ENCODE measurements at regions not wholly inside any gene's neighbourhood (a gene's known extent, or its start where the extent isn't known, plus 50 kb on each side); places are given as distances from the start of the nearest gene placed in this dataset.

DNA sequence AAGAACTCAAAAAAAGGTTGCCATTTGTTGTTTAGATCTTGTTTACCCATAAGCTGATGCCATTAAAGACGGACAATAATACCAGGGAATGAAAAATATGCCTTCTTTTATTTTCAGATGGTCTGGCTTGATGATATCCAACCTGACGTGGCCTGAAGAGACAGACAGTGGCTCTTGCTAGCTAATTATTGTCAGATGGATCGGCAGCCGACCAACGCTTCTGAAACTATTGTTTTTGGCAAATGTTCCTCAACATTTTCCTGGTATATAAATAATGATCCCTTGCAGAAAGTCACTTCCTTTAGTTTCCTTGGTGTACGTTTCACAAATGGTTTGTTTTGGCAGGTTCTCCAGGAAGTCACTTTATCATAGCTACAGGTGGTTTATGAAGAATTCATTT, 290.9 kb upstream of the TSHZ2 start:
- TF ChIP-seq POLR2A (IDR thresholded peaks at IDR 0.05), result no peak
- TF ChIP-seq, protein P1, sequence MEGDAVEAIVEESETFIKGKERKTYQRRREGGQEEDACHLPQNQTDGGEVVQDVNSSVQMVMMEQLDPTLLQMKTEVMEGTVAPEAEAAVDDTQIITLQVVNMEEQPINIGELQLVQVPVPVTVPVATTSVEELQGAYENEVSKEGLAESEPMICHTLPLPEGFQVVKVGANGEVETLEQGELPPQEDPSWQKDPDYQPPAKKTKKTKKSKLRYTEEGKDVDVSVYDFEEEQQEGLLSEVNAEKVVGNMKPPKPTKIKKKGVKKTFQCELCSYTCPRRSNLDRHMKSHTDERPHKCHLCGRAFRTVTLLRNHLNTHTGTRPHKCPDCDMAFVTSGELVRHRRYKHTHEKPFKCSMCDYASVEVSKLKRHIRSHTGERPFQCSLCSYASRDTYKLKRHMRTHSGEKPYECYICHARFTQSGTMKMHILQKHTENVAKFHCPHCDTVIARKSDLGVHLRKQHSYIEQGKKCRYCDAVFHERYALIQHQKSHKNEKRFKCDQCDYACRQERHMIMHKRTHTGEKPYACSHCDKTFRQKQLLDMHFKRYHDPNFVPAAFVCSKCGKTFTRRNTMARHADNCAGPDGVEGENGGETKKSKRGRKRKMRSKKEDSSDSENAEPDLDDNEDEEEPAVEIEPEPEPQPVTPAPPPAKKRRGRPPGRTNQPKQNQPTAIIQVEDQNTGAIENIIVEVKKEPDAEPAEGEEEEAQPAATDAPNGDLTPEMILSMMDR (IDR thresholded peaks at IDR 0.05), result no peak
- TF ChIP-seq EP300 (IDR thresholded peaks at IDR 0.05), result no peak
- no peak for TF ChIP-seq POLR2AphosphoS5 (IDR thresholded peaks at IDR 0.05)
- Histone ChIP-seq H3K27ac (no peak overlapping the region), H3K36me3 (no peaks in the 10 kb centered on the region), H3K9me3 (peaks cover 0 to 10% (median 0%) of the 10 kb centered on the region in 4 donors), H3K27me3 (no peaks in the 10 kb centered on the region), H3K4me3 (no peak overlapping the region), H3K4me1 (no peaks in the 10 kb centered on the region)
- intact Hi-C loops (cut with DNase I; ENCODE audit: low total_unique reads), result no loop called here
- WGBS, 5 donors, result 22 to 53% (median 45%) methylated on average over 6 of the region's 6 CpGs
- no peak for DNase-seq

DNA sequence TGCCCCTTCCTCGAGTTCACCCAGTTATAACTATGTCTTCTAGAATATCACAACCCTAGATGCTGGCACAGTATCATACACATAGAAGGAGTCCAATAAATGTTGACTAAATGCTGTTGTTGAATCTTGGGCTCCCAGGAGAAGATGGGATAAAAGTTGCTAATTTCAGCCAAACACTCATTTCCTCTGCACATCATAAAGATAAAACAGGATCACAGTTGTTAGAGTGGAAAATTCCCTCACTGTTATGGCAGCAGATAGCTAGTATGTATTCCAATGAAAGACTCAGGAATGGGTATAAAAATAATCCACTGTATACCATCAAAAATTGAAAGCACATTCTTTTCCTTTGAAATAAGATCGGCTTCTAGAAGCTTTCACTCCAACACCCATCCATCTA, 294.9 kb upstream of the TSHZ2 start:
- Histone ChIP-seq H3K36me3 (no peaks in the 10 kb centered on the region), H3K9me3 (peaks cover 0 to 10% (median 0%) of the 10 kb centered on the region in 4 donors), H3K27ac (no peak overlapping the region), H3K4me1 (no peaks in the 10 kb centered on the region), H3K4me3 (no peak overlapping the region), H3K27me3 (no peaks in the 10 kb centered on the region)
- TF ChIP-seq POLR2AphosphoS5 (IDR thresholded peaks at IDR 0.05) (no peak), POLR2A (IDR thresholded peaks at IDR 0.05) (no peak), EP300 (IDR thresholded peaks at IDR 0.05) (no peak)
- TF ChIP-seq, protein P1 (IDR thresholded peaks at IDR 0.05), result no peak
- intact Hi-C loops (cut with DNase I; ENCODE audit: low total_unique reads), result no loop called here
- DNase-seq, result no peak
- 57 to 73% (median 67%) methylated on average over 2 of the region's 2 CpGs for WGBS, 5 donors

DNA sequence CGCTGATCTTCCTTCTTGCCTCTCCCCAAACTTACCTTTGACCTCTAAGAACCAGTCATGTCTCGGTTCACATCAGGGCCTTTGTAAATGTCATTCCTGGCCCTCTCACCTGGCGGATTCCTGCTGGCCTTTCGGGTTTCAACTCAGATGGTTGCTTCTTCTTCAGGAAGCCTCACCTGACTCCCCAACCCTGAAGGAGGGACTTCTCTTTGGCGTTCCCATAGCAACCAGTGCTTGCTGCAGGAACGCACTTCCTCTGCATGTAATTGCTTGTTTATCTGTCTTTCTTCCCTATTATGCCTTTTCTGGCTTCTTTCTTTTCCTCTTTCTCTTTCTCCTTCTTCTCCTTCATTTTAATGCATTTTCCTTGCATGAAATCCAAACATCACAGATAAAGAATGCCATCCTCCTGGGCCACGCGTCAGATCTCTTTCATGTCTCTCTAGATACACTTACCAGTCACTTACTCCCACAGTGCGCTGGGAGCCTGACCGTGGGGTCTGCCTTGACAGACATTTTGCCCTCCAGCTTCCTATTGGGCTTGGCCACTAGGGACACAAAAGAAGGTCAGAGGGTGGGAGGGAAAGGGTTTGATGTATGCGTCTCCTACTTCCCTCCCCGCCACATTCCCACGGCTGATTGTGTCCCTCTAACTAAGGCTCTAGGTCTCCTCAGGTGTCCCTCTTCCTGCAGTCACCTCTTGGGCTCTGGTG, 295.7 kb upstream of the TSHZ2 start:
- H3K4me1 ChIP-seq, result no peaks in the 10 kb centered on the region
- TF ChIP-seq, protein P1 (IDR thresholded peaks at IDR 0.05), result no peak
- TF ChIP-seq EP300 (IDR thresholded peaks at IDR 0.05) (no peak), POLR2AphosphoS5 (IDR thresholded peaks at IDR 0.05) (no peak), POLR2A (IDR thresholded peaks at IDR 0.05) (no peak)
- H3K36me3 ChIP-seq, result no peaks in the 10 kb centered on the region
- H3K27ac ChIP-seq, result no peak overlapping the region
- peak in 1 of 2 donors; percentile 9 for DNase-seq
- H3K9me3 ChIP-seq, result peaks cover 0 to 9% (median 0%) of the 10 kb centered on the region in 4 donors
- WGBS, 5 donors, result 71 to 77% (median 73%) methylated on average over 13 of the region's 13 CpGs
- no peaks in the 10 kb centered on the region for H3K27me3 ChIP-seq
- no peak overlapping the region for H3K4me3 ChIP-seq
- intact Hi-C loops (cut with DNase I; ENCODE audit: low total_unique reads), result no loop called here

DNA sequence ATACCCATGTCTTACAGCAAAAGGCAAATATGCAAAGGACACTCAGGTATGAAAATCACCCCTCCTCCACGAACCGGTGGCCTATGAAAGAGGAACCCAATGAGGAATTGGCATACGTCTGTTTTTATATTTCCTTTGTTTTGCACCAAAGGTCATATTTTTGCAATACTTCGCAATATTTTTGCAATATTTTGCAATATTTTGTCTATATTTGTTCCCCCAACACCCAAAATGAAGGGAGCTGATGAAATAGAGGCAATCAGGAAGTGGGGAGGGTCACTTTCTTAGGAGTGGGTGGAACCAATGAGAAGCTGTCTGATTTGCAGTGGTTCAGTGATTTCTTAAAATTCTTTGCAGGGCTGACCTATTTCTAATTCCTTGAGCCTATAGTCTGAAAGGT, 296.8 kb upstream of the TSHZ2 start:
- intact Hi-C loops (cut with DNase I; ENCODE audit: low total_unique reads), result no loop called here
- no peak overlapping the region for H3K27ac ChIP-seq
- WGBS, 5 donors, result 74 to 85% (median 76%) methylated on average over 4 of the region's 4 CpGs
- no peak for DNase-seq
- H3K4me1 ChIP-seq, result no peaks in the 10 kb centered on the region
- no peaks in the 10 kb centered on the region for H3K27me3 ChIP-seq
- H3K9me3 ChIP-seq, result no peaks in the 10 kb centered on the region
- TF ChIP-seq, protein P1 (IDR thresholded peaks at IDR 0.05), result no peak
- TF ChIP-seq EP300 (IDR thresholded peaks at IDR 0.05) (no peak), POLR2AphosphoS5 (IDR thresholded peaks at IDR 0.05) (no peak), POLR2A (IDR thresholded peaks at IDR 0.05) (no peak)
- no peak overlapping the region for H3K4me3 ChIP-seq
- H3K36me3 ChIP-seq, result no peaks in the 10 kb centered on the region
